CD4-positive, alpha-beta memory T cell (primary cell): ENCODE measurements at regions not wholly inside any gene's neighbourhood (a gene's known extent, or its start where the extent isn't known, plus 50 kb on each side); places are given as distances from the start of the nearest gene placed in this dataset.

Experiments
- CTCF ChIA-PET: fragments of 350-600 bp; sonication (Branson Sonifier 250); formaldehyde crosslinking; loops from one replicate; lab custom pipeline; 2021; ENCODE audit warnings: inconsistent platforms; ENCODE audit not compliant: partially characterized antibody; lab: Charles Lee
- POLR2A ChIA-PET: fragments of 350-600 bp; sonication (Branson Sonifier 250); formaldehyde crosslinking; loops from one replicate; lab custom pipeline; 2021; ENCODE audit not compliant: partially characterized antibody; lab: Charles Lee
- DNase-seq, 5 donors: peaks; one replicate each; pipeline versions ENCODE4 v3.0.0 to v3.0.0-alpha.2; 2020 to 2022; ENCODE audit warnings: mixed read lengths in 1 of 5
- H3K27ac ChIP-seq: one replicate; pipeline ENCODE4 v1.7.0; 2013; ENCODE audit warnings: low read depth, low read length
- H3K27me3 ChIP-seq: 2 replicates; pipeline ENCODE4 v1.7.0; 2013; ENCODE audit warnings: mild to moderate bottlenecking, low read length, moderate library complexity; ENCODE audit not compliant: insufficient read depth
- H3K36me3 ChIP-seq: 2 replicates; pipeline ENCODE4 v1.7.0; 2013; ENCODE audit warnings: mild to moderate bottlenecking, low read length, moderate library complexity; ENCODE audit not compliant: insufficient read depth
- H3K4me1 ChIP-seq: 2 replicates; pipeline ENCODE4 v1.7.0; 2013; ENCODE audit warnings: mild to moderate bottlenecking, low read length, moderate library complexity; ENCODE audit not compliant: insufficient read depth
- H3K4me3 ChIP-seq, 2 donors: one replicate each; pipeline ENCODE4 v1.7.0; 2013; ENCODE audit warnings: low read length in 2 of 2, mild to moderate bottlenecking in 1 of 2
- H3K9me3 ChIP-seq, 2 donors: one replicate each; pipeline ENCODE4 v1.7.0; 2013; ENCODE audit warnings: low read length in 2 of 2, control low read depth in 1 of 2; ENCODE audit not compliant: control insufficient read depth in 1 of 2
- H3K27ac Mint-ChIP-seq, 7 donors: one replicate each; pipeline ENCODE4 v1.8.0; 2020 to 2021; ENCODE audit warnings: mixed read lengths in 7 of 7, mild to moderate bottlenecking in 6 of 7, inconsistent platforms in 3 of 7, moderate library complexity in 3 of 7
- H3K27me3 Mint-ChIP-seq, 2 donors: one replicate each; pipeline ENCODE4 v1.8.0; 2020 to 2021; ENCODE audit warnings: mixed read lengths in 2 of 2
- H3K36me3 Mint-ChIP-seq, 2 donors: one replicate each; pipeline ENCODE4 v1.8.0; 2020 to 2021; ENCODE audit warnings: mixed read lengths in 2 of 2, inconsistent platforms in 1 of 2, mild to moderate bottlenecking in 1 of 2
- H3K4me1 Mint-ChIP-seq, 4 donors: one replicate each; pipeline ENCODE4 v1.8.0; 2020 to 2021; ENCODE audit warnings: mixed read lengths in 4 of 4, mild to moderate bottlenecking in 1 of 4
- H3K4me3 Mint-ChIP-seq, 8 donors: one replicate each; pipeline ENCODE4 v1.8.0; 2020 to 2021; ENCODE audit warnings: mixed read lengths in 8 of 8, mild to moderate bottlenecking in 7 of 8, moderate library complexity in 6 of 8, inconsistent platforms in 3 of 8
- H3K9me3 Mint-ChIP-seq, 8 donors: one replicate each; pipeline ENCODE4 v1.8.0; 2020 to 2021; ENCODE audit warnings: mixed read lengths in 8 of 8, mild to moderate bottlenecking in 5 of 8, inconsistent platforms in 3 of 8, moderate library complexity in 1 of 8
- intact Hi-C: fragments of 100-400 bp; cut with micrococcal nuclease; formaldehyde crosslinking; loops from one replicate; pipeline ENCODE4 v1.15.1; 2023

DNA sequence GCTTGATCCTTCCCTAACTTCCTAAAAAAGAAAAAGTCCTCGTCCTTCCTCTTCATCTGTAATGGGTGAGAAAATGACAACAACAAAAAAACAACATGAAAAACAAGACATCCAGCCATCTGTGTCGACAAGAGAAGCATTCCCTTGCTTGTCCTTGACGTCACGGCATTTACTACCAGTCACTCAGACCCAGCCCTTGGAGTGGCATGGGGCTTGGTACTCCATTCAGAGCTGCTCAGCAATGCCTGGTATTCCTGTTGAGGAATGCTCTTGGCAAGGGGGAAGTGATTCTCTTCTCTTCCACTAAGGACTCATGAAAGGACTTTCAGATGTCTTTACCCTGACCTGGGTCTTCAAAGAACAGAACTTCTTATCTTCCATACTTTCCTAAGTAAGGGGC is 339.7 kb upstream of the RASGRP1 start:
- no peak overlapping the region for H3K4me3 Mint-ChIP-seq
- intact Hi-C loops: no loop called here
- no peaks in the 10 kb centered on the region for H3K4me1 Mint-ChIP-seq
- H3K4me1 ChIP-seq: no peaks in the 10 kb centered on the region
- peaks cover 3 to 4% of the 10 kb centered on the region in 2 donors for H3K36me3 Mint-ChIP-seq
- H3K27ac Mint-ChIP-seq: no peak overlapping the region
- no peak overlapping the region for H3K4me3 ChIP-seq
- no peak for DNase-seq
- H3K9me3 ChIP-seq: no peaks in the 10 kb centered on the region
- H3K27me3 ChIP-seq: no peaks in the 10 kb centered on the region
- ChIA-PET POLR2A (no interaction called here), CTCF (no interaction called here)
- peaks cover 0 to 16% (median 6%) of the 10 kb centered on the region in 8 donors for H3K9me3 Mint-ChIP-seq
- H3K27ac ChIP-seq: no peak overlapping the region
- H3K27me3 Mint-ChIP-seq: peaks cover 2 to 3% of the 10 kb centered on the region in 2 donors
- H3K36me3 ChIP-seq: no peaks in the 10 kb centered on the region

GRCh38 chr15:38905632-38906031 is 341.0 kb upstream of the RASGRP1 start:
- CTCF ChIA-PET: no interaction called here

GRCh38 chr15:38920966-38921365 is 356.4 kb upstream of the RASGRP1 start:
- POLR2A ChIA-PET: no interaction called here
- CTCF ChIA-PET: no interaction called here
- Histone ChIP-seq H3K36me3 (no peaks in the 10 kb centered on the region), H3K4me1 (no peaks in the 10 kb centered on the region), H3K27me3 (no peaks in the 10 kb centered on the region), H3K4me3 (no peak overlapping the region), H3K27ac (no peak overlapping the region), H3K9me3 (no peaks in the 10 kb centered on the region)
- DNase-seq: no peak
- intact Hi-C loops: no loop called here
- H3K4me1 Mint-ChIP-seq: peaks cover 0 to under 1% (median 0%) of the 10 kb centered on the region in 4 donors
- H3K9me3 Mint-ChIP-seq: peaks cover 0 to 2% (median 0%) of the 10 kb centered on the region in 8 donors
- no peak overlapping the region for H3K4me3 Mint-ChIP-seq
- H3K36me3 Mint-ChIP-seq: no peaks in the 10 kb centered on the region
- peaks cover 0 to 3% of the 10 kb centered on the region in 2 donors for H3K27me3 Mint-ChIP-seq
- no peak overlapping the region for H3K27ac Mint-ChIP-seq

More at GRCh38 chr15:38905632-38906031, 341.0 kb upstream of the RASGRP1 start:
- Histone ChIP-seq H3K4me1 (no peaks in the 10 kb centered on the region), H3K4me3 (no peak overlapping the region), H3K36me3 (no peaks in the 10 kb centered on the region), H3K27me3 (no peaks in the 10 kb centered on the region), H3K9me3 (no peaks in the 10 kb centered on the region), H3K27ac (no peak overlapping the region)
- POLR2A ChIA-PET: interaction anchor here (0.6 kb wide), 1 partner anchor 503 kb away, joined by 3 read pairs; no protein-coding TSS in a partner anchor
- Mint-ChIP-seq H3K27me3 (peaks cover 2 to 4% of the 10 kb centered on the region in 2 donors), H3K4me3 (no peak overlapping the region), H3K9me3 (peaks cover 0 to 21% (median 7%) of the 10 kb centered on the region in 8 donors), H3K36me3 (peaks cover 1 to 4% of the 10 kb centered on the region in 2 donors), H3K4me1 (no peaks in the 10 kb centered on the region), H3K27ac (no peak overlapping the region)
- intact Hi-C loops: no loop called here
- DNase-seq: no peak

- Histone ChIP-seq H3K27ac (no peak overlapping the region), H3K36me3 (no peaks in the 10 kb centered on the region), H3K9me3 (no peaks in the 10 kb centered on the region), H3K4me3 (no peak overlapping the region), H3K4me1 (no peaks in the 10 kb centered on the region), H3K27me3 (no peaks in the 10 kb centered on the region)
- ChIA-PET POLR2A (no interaction called here), CTCF (no interaction called here)
- Mint-ChIP-seq H3K36me3 (no peaks in the 10 kb centered on the region), H3K27me3 (no peaks in the 10 kb centered on the region), H3K4me3 (no peak overlapping the region), H3K9me3 (peaks cover 0 to 2% (median 0%) of the 10 kb centered on the region in 8 donors), H3K27ac (no peak overlapping the region), H3K4me1 (peaks cover 0 to 2% (median 0%) of the 10 kb centered on the region in 4 donors)
- DNase-seq: no peak
- intact Hi-C loops: no loop called here
Observed at GRCh38 chr15:38921471-38921870, 356.9 kb upstream of the RASGRP1 start.

DNA sequence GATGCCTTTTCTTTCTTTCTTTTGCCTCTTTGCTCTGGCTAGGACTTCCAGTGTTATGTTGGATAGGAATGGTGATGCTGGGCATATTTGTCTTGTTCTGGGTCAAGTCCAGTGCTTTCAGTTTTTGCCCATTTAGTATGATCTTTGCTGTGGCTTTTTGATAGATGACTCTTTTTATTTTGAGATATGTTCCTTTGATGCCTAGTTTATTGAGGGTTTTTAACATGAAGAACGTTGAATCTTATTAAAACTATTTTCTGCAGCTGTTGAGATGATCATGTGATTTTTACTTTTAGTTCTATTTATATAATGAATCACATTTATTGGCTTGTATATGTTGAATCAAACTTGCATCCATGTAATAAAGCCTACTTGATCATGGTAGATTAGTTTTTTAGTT is 363.8 kb upstream of the RASGRP1 start:
- no peaks in the 10 kb centered on the region for H3K36me3 ChIP-seq
- peaks cover 0 to 2% (median 0%) of the 10 kb centered on the region in 4 donors for H3K4me1 Mint-ChIP-seq

GRCh38 chr15:38930851-38931572 is 366.4 kb upstream of the RASGRP1 start:
- H3K27ac ChIP-seq: no peak overlapping the region
- POLR2A ChIA-PET: no interaction called here
- Mint-ChIP-seq H3K27me3 (peaks cover 2% of the 10 kb centered on the region in 2 donors), H3K4me3 (no peak overlapping the region), H3K4me1 (peaks cover 0 to 1% (median 0%) of the 10 kb centered on the region in 4 donors), H3K9me3 (peaks cover 0 to 4% (median under 1%) of the 10 kb centered on the region in 8 donors), H3K36me3 (no peaks in the 10 kb centered on the region), H3K27ac (peak overlapping the region in 1 of 7 donors; percentile 15)
- intact Hi-C loops: no loop called here
- H3K36me3 ChIP-seq: no peaks in the 10 kb centered on the region
- CTCF ChIA-PET: interaction anchor here (0.7 kb wide), 1 partner anchor 14 kb away, joined by 3 read pairs; no protein-coding TSS in a partner anchor
- H3K27me3 ChIP-seq: no peaks in the 10 kb centered on the region
- no peak for DNase-seq
- H3K9me3 ChIP-seq: no peaks in the 10 kb centered on the region
- H3K4me1 ChIP-seq: no peaks in the 10 kb centered on the region
- no peak overlapping the region for H3K4me3 ChIP-seq

More for the DNA sequence above, 363.8 kb upstream of the RASGRP1 start:
- POLR2A ChIA-PET: no interaction called here
- H3K9me3 ChIP-seq: no peaks in the 10 kb centered on the region
- peaks cover 1 to 2% of the 10 kb centered on the region in 2 donors for H3K27me3 Mint-ChIP-seq
- CTCF ChIA-PET: no interaction called here
- H3K27ac ChIP-seq: no peak overlapping the region
- peaks cover 0 to 4% (median 0%) of the 10 kb centered on the region in 8 donors for H3K9me3 Mint-ChIP-seq
- H3K27me3 ChIP-seq: no peaks in the 10 kb centered on the region
- H3K4me3 ChIP-seq: no peak overlapping the region
- no peak overlapping the region for H3K27ac Mint-ChIP-seq
- no peak overlapping the region for H3K4me3 Mint-ChIP-seq
- intact Hi-C loops: no loop called here
- DNase-seq: no peak
- no peaks in the 10 kb centered on the region for H3K4me1 ChIP-seq
- no peaks in the 10 kb centered on the region for H3K36me3 Mint-ChIP-seq

DNA sequence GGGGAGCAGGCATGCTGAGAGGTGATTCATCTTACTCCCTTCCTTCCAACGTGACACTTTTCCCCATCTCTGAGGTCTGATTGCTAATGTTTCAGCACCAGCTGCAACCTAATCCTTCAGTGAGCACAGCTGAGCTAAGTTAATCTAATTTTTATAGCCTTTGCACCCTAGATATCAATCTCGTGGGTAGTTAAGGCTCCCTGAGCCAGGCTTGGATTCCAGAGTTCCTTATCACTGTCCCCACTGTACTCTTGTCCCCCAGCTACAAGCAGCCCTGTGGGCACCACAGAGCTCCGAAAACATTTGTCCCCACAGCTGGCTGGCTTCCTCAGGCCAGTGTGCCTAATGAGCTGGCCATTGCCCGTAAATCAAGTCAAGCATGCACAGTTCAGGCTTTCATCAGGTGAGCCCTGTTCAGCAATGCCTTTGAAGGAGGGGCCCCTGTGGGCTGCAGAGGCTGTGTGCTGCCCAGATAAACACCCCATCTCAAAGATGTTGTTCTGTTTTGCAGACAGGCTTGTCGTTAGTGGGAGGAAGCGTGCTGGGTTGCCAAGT is 376.9 kb upstream of the RASGRP1 start:
- Mint-ChIP-seq H3K27me3 (peaks cover 8 to 10% of the 10 kb centered on the region in 2 donors), H3K4me3 (no peak overlapping the region), H3K27ac (no peak overlapping the region), H3K36me3 (no peaks in the 10 kb centered on the region), H3K4me1 (no peaks in the 10 kb centered on the region), H3K9me3 (peaks cover 0 to 2% (median 0%) of the 10 kb centered on the region in 8 donors)
- Histone ChIP-seq H3K4me1 (no peaks in the 10 kb centered on the region), H3K27me3 (no peaks in the 10 kb centered on the region), H3K4me3 (no peak overlapping the region), H3K9me3 (no peaks in the 10 kb centered on the region), H3K27ac (no peak overlapping the region), H3K36me3 (no peaks in the 10 kb centered on the region)
- ChIA-PET POLR2A (no interaction called here), CTCF (no interaction called here)
- no peak for DNase-seq
- intact Hi-C loops: no loop called here
